GM23338 (cell line): ENCODE measurements at regions not wholly inside any gene's neighbourhood (a gene's known extent, or its start where the extent isn't known, plus 50 kb on each side); places are given as distances from the start of the nearest gene placed in this dataset.

Source experiments
- ATAC-seq: fragments of 200-7000 bp; cut with Tn5 transposase; 3 replicates; pipeline ENCODE4 v1.9.1; 2020
- DNase-seq: peaks from one replicate; pipeline ENCODE4 v3.0.0-alpha.2; 2015; ENCODE audit warnings: low spot score
- H2AFZ ChIP-seq: fragments of 200-600 bp; sonication (generic); 2 replicates; pipeline ENCODE4 v1.8.0; 2016; ENCODE audit warnings: antibody characterized with exemption, mild to moderate bottlenecking, moderate library complexity
- H3F3A ChIP-seq: fragments of 200-600 bp; sonication (generic); replicated peaks from 2 replicates; pipeline ENCODE4 v1.8.0; 2017; ENCODE audit warnings: antibody characterized with exemption, mixed run types, low read depth
- H3K27ac ChIP-seq: fragments of 200-600 bp; sonication (generic); 2 replicates; pipeline ENCODE4 v1.6.1; 2016; ENCODE audit warnings: low read depth
- H3K27me3 ChIP-seq: fragments of 200-600 bp; sonication (generic); 2 replicates; pipeline ENCODE4 v1.8.0; 2016; ENCODE audit warnings: mild to moderate bottlenecking, mixed run types, moderate library complexity; ENCODE audit not compliant: insufficient read depth
- H3K36me3 ChIP-seq: fragments of 200-600 bp; sonication (generic); 2 replicates; pipeline ENCODE4 v1.8.0; 2016; ENCODE audit warnings: mild to moderate bottlenecking; ENCODE audit not compliant: insufficient read depth
- H3K4me1 ChIP-seq: fragments of 200-600 bp; sonication (generic); 2 replicates; pipeline ENCODE4 v1.8.0; 2016; ENCODE audit warnings: mild to moderate bottlenecking, moderate library complexity; ENCODE audit not compliant: insufficient read depth
- H3K4me2 ChIP-seq: fragments of 200-600 bp; sonication (generic); 2 replicates; pipeline ENCODE4 v1.7.1; 2017; ENCODE audit warnings: mixed run types
- H3K4me3 ChIP-seq: fragments of 200-600 bp; sonication (generic); 2 replicates; pipeline ENCODE4 v1.6.1; 2016; ENCODE audit warnings: mixed run types
- H3K79me2 ChIP-seq: fragments of 200-600 bp; sonication (generic); replicated peaks from 2 replicates; pipeline ENCODE4 v1.8.0; 2017; ENCODE audit warnings: mild to moderate bottlenecking; ENCODE audit not compliant: insufficient read depth
- H3K9me2 ChIP-seq: fragments of 200-600 bp; sonication (generic); 2 replicates; pipeline ENCODE4 v1.8.0; 2017; ENCODE audit not compliant: insufficient read depth
- H4K20me1 ChIP-seq: fragments of 200-600 bp; sonication (generic); replicated peaks from 2 replicates; pipeline ENCODE4 v1.8.0; 2017; ENCODE audit warnings: mild to moderate bottlenecking; ENCODE audit not compliant: insufficient read depth
- H3K27ac Mint-ChIP-seq: 2 replicates; pipeline ENCODE4 v1.8.0; 2020; ENCODE audit warnings: inconsistent platforms, mild to moderate bottlenecking, moderate library complexity, mixed read lengths
- H3K27me3 Mint-ChIP-seq: 3 replicates; pipeline ENCODE4 v1.8.0; 2022; ENCODE audit warnings: low read depth, mild to moderate bottlenecking, moderate library complexity, mixed read lengths, inconsistent platforms; ENCODE audit not compliant: insufficient read depth, poor library complexity
- H3K36me3 Mint-ChIP-seq: 3 replicates; pipeline ENCODE4 v1.8.0; 2021; ENCODE audit warnings: low read depth, mild to moderate bottlenecking, inconsistent platforms, moderate library complexity, mixed read lengths
- H3K4me1 Mint-ChIP-seq: 3 replicates; pipeline ENCODE4 v1.8.0; 2020; ENCODE audit warnings: mild to moderate bottlenecking, inconsistent platforms, mixed read lengths
- H3K4me3 Mint-ChIP-seq: 3 replicates; pipeline ENCODE4 v1.8.0; 2021; ENCODE audit warnings: moderate library complexity, mild to moderate bottlenecking, inconsistent platforms, mixed read lengths
- H3K9me3 Mint-ChIP-seq: 3 replicates; pipeline ENCODE4 v1.8.0; 2020; ENCODE audit warnings: moderate library complexity, mild to moderate bottlenecking, inconsistent platforms, mixed read lengths
- CREB1 ChIP-seq: fragments of 250-450 bp; sonication (Bioruptor Pico); IDR thresholded peaks from 2 replicates; pipeline ENCODE4 v1.5.0; 2020; ENCODE audit warnings: low read depth, mild to moderate bottlenecking, moderate library complexity
- CTCF ChIP-seq, 2 experiments: fragments of 200-600 bp in 1 of 2; sonication (generic) in 1 of 2; conservative IDR thresholded peaks; 2 replicates each; pipeline versions ENCODE4 v1.5.1 to v1.6.1; 2016 to 2017; ENCODE audit warnings: antibody characterized with exemption in 2 of 2, low read depth in 2 of 2, mild to moderate bottlenecking in 2 of 2, moderate library complexity in 1 of 2
- ETS1 ChIP-seq: IDR thresholded peaks from 2 replicates; pipeline ENCODE4 v1.6.1; 2016; ENCODE audit warnings: antibody characterized with exemption
- EZH2 ChIP-seq: fragments of 200-600 bp; sonication (generic); IDR thresholded peaks from one replicate; pipeline ENCODE4 v1.8.0; 2017; ENCODE audit warnings: antibody characterized with exemption, mild to moderate bottlenecking, low read depth; ENCODE audit not compliant: unreplicated experiment
- EZH2phosphoT487 ChIP-seq: fragments of 200-600 bp; sonication (generic); IDR thresholded peaks from one replicate; pipeline ENCODE4 v1.8.1; 2018; ENCODE audit warnings: antibody characterized with exemption; ENCODE audit not compliant: unreplicated experiment
- JUNB ChIP-seq: IDR thresholded peaks from one replicate; pipeline ENCODE4 v1.6.1; 2016; ENCODE audit warnings: antibody characterized with exemption; ENCODE audit not compliant: unreplicated experiment
- NANOG ChIP-seq: IDR thresholded peaks from 2 replicates; pipeline ENCODE4 v1.6.1; 2016; ENCODE audit warnings: antibody characterized with exemption, borderline replicate concordance
- POLR2AphosphoS5 ChIP-seq: IDR thresholded peaks from 2 replicates; pipeline ENCODE4 v1.6.1; 2016; ENCODE audit warnings: antibody characterized with exemption, low read depth
- REST ChIP-seq: IDR thresholded peaks from one replicate; pipeline ENCODE4 v1.6.1; 2018; ENCODE audit warnings: antibody characterized with exemption; ENCODE audit not compliant: unreplicated experiment
- STAT1 ChIP-seq: IDR thresholded peaks from one replicate; pipeline ENCODE4 v1.6.1; 2016; ENCODE audit warnings: antibody characterized with exemption; ENCODE audit not compliant: unreplicated experiment
- ZNF114 ChIP-seq: fragments of 250-450 bp; sonication (Bioruptor Pico); IDR thresholded peaks from 2 replicates; pipeline ENCODE4 v1.5.0; 2020; ENCODE audit warnings: mild to moderate bottlenecking, moderate library complexity
- ZNF331 ChIP-seq: fragments of 250-450 bp; sonication (Bioruptor Pico); IDR thresholded peaks from 2 replicates; pipeline ENCODE4 v1.5.0; 2020; ENCODE audit warnings: low read depth, mild to moderate bottlenecking, moderate library complexity
- ZNF462 ChIP-seq: fragments of 250-450 bp; sonication (Bioruptor Pico); IDR thresholded peaks from 2 replicates; pipeline ENCODE4 v1.5.0; 2020; ENCODE audit warnings: mild to moderate bottlenecking, moderate library complexity

GRCh38 chr6:40794586-40794985 lies 207.4 kb upstream of the LRFN2 start:
- Mint-ChIP-seq H3K27me3 (peaks cover 2% of the 10 kb centered on the region), H3K27ac (no peak overlapping the region)

More at GRCh38 chr6:40794586-40794985, 207.4 kb upstream of the LRFN2 start:
- Mint-ChIP-seq H3K9me3 (no peaks in the 10 kb centered on the region), H3K36me3 (no peaks in the 10 kb centered on the region), H3K4me1 (peaks cover 11% of the 10 kb centered on the region), H3K4me3 (no peak overlapping the region)
- ATAC-seq, result no peak
- H3K4me3 ChIP-seq, result no peak overlapping the region
- no peaks in the 10 kb centered on the region for H3K36me3 ChIP-seq
- no peaks in the 10 kb centered on the region for H3K27me3 ChIP-seq
- no peaks in the 10 kb centered on the region for H3K79me2 ChIP-seq
- no peak overlapping the region for H3K27ac ChIP-seq
- no peak overlapping the region for H2AFZ ChIP-seq
- no peaks in the 10 kb centered on the region for H3F3A ChIP-seq
- H3K4me1 ChIP-seq, result no peaks in the 10 kb centered on the region; the same call in 1 of the 2 replicates
- peaks cover 7% of the 10 kb centered on the region for H3K9me2 ChIP-seq
- no peaks in the 10 kb centered on the region for H4K20me1 ChIP-seq
- no peak for TF ChIP-seq ZNF114 (CRISPR knock-in tag)
- no peak for TF ChIP-seq CREB1 (CRISPR knock-in tag)
- no peak for TF ChIP-seq EZH2phosphoT487
- no peak for TF ChIP-seq JUNB
- no peak for TF ChIP-seq ZNF331
- no peak for TF ChIP-seq NANOG
- no peak for TF ChIP-seq ZNF462 (CRISPR knock-in tag)
- no peak for TF ChIP-seq CTCF (conservative IDR thresholded peaks at IDR 0.05; ENCODE audit: low read depth in 2 of 2)
- no peak for TF ChIP-seq ETS1
- no peak for TF ChIP-seq POLR2AphosphoS5
- TF ChIP-seq EZH2, result no peak
- no peak for TF ChIP-seq STAT1
- no peak for TF ChIP-seq REST
- no peak overlapping the region for H3K4me2 ChIP-seq
- no peak for DNase-seq
